Fibroblast of lung (primary cell): ENCODE measurements at regions not wholly inside any gene's neighbourhood (a gene's known extent, or its start where the extent isn't known, plus 50 kb on each side); places are given as distances from the start of the nearest gene placed in this dataset.

Source experiments
- CTCF ChIP-seq, 2 donors: IDR thresholded peaks in 1 of 2; conservative IDR thresholded peaks in 1 of 2; 1 replicate in 1 of 2; 2 replicates in 1 of 2; pipeline ENCODE4 v1.5.1; 2011 to 2012; ENCODE audit warnings: low read length in 2 of 2, control low read depth in 1 of 2, inconsistent platforms in 1 of 2, low read depth in 1 of 2, mild to moderate bottlenecking in 1 of 2
- EZH2 ChIP-seq: IDR thresholded peaks from 2 replicates; pipeline ENCODE4 v1.5.1; 2012; ENCODE audit warnings: low read length, control low read depth, mild to moderate bottlenecking; ENCODE audit errors: missing control alignments

- TF ChIP-seq CTCF (conservative IDR thresholded peaks at IDR 0.05 in 1 of 2, IDR thresholded peaks at IDR 0.05 in 1 of 2; ENCODE audit: low read depth in 1 of 2, low read length in 2 of 2) (no peak), EZH2 (no peak)
Measured at GRCh38 chr1:199085903-199086302, 447.1 kb downstream of the PTPRC start.
